Endothelial cell of umbilical vein (primary cell): ENCODE measurements at regions not wholly inside any gene's neighbourhood (a gene's known extent, or its start where the extent isn't known, plus 50 kb on each side); places are given as distances from the start of the nearest gene placed in this dataset.

Experiments
- BruUV-seq: library from RNA; stranded (reverse); fragments of 400-500 nt; replicated peaks from 2 replicates; lab custom pipeline; 2021; lab: Mats Ljungman, UMichigan
- CTCF ChIA-PET: fragments of 300-600, 350-600 bp; sonication (Branson Sonifier 250); formaldehyde crosslinking; loops from one replicate; lab custom pipeline; 2021; ENCODE audit warnings: antibody characterized with exemption, inconsistent platforms; lab: Charles Lee
- POLR2A ChIA-PET: fragments of 300-600, 350-600 bp; sonication (Branson Sonifier 250); formaldehyde crosslinking; loops from one replicate; lab custom pipeline; 2021; ENCODE audit warnings: antibody characterized with exemption, inconsistent platforms; lab: Charles Lee
- DNase-seq: peaks from one replicate; pipeline ENCODE4 v3.0.0-alpha.2; 2011; ENCODE audit warnings: low read depth, low spot score
- FAIRE-seq: peaks from 2 replicates; lab custom pipeline; 2011; peaks lifted over from hg19 to GRCh38; lab: Jason Lieb, UNC
- H2AFZ ChIP-seq: 2 replicates; pipeline ENCODE4 v1.6.0; 2012; ENCODE audit warnings: low read depth, low read length, control low read depth, inconsistent platforms
- H3K27ac ChIP-seq: 2 replicates; pipeline ENCODE4 v1.5.1; 2011; ENCODE audit warnings: low read depth, mild to moderate bottlenecking, control low read depth, low read length, moderate library complexity; ENCODE audit not compliant: insufficient read depth
- H3K27me3 ChIP-seq, 2 experiments: 2 replicates each; pipeline versions ENCODE4 v1.6.0 to v1.6.1; 2011; ENCODE audit warnings: low read length in 2 of 2, mixed read lengths in 1 of 2; ENCODE audit not compliant: control insufficient read depth in 2 of 2, insufficient read depth in 2 of 2
- H3K36me3 ChIP-seq, 2 experiments: 2 replicates in 1 of 2; 3 replicates in 1 of 2; pipeline ENCODE4 v1.5.1; 2011; ENCODE audit warnings: low read length in 2 of 2, mild to moderate bottlenecking in 1 of 2, moderate library complexity in 1 of 2; ENCODE audit not compliant: control insufficient read depth in 2 of 2, insufficient read depth in 2 of 2; ENCODE audit errors: extremely low read depth in 1 of 2
- H3K4me1 ChIP-seq: 3 replicates; pipeline ENCODE4 v1.5.1; 2011; ENCODE audit warnings: mild to moderate bottlenecking, low read length; ENCODE audit not compliant: control insufficient read depth, insufficient read depth; ENCODE audit errors: extremely low read depth
- H3K4me2 ChIP-seq: 2 replicates; pipeline ENCODE4 v1.6.1; 2011; ENCODE audit warnings: low read length, control low read depth, mixed read lengths; ENCODE audit not compliant: insufficient read depth
- H3K4me3 ChIP-seq, 3 experiments: fragments of 200-600 bp in 1 of 3; sonication (generic), shearing (Covaris generic) in 1 of 3; replicated peaks in 1 of 3; 2 replicates each; pipeline ENCODE4 v1.5.1; 2011 to 2016; ENCODE audit warnings: control low read depth in 3 of 3, low read length in 3 of 3, mild to moderate bottlenecking in 2 of 3, inconsistent platforms in 1 of 3, low read depth in 1 of 3, moderate library complexity in 1 of 3; ENCODE audit not compliant: insufficient read depth in 1 of 3
- H3K79me2 ChIP-seq: 2 replicates; pipeline ENCODE4 v1.6.0; 2012; ENCODE audit warnings: low read length, inconsistent platforms; ENCODE audit not compliant: control insufficient read depth, insufficient read depth
- H3K9ac ChIP-seq: replicated peaks from 2 replicates; pipeline ENCODE3; 2011; ENCODE audit warnings: low read length, control low read depth; ENCODE audit not compliant: insufficient read depth; ENCODE audit errors: extremely low read depth
- H3K9me1 ChIP-seq: replicated peaks from 3 replicates; pipeline ENCODE4 v1.6.0; 2011; ENCODE audit warnings: mild to moderate bottlenecking, low read length; ENCODE audit not compliant: control insufficient read depth, insufficient read depth; ENCODE audit errors: extremely low read depth
- H3K9me3 ChIP-seq: replicated peaks from 2 replicates; pipeline ENCODE4 v1.5.1; 2012; ENCODE audit warnings: low read length, inconsistent platforms; ENCODE audit not compliant: control insufficient read depth, insufficient read depth
- H4K20me1 ChIP-seq: replicated peaks from 2 replicates; pipeline ENCODE3; 2011; ENCODE audit warnings: mild to moderate bottlenecking, low read length; ENCODE audit not compliant: control insufficient read depth, insufficient read depth; ENCODE audit errors: extremely low read depth
- CTCF ChIP-seq, 2 donors: IDR thresholded peaks; 1 replicate in 1 of 2; 2 replicates in 1 of 2; pipeline ENCODE4 v1.5.1; 2011; ENCODE audit warnings: low read length in 2 of 2, mild to moderate bottlenecking in 2 of 2, moderate library complexity in 2 of 2, control low read depth in 1 of 2, inconsistent platforms in 1 of 2, low read depth in 1 of 2; ENCODE audit not compliant: insufficient read depth in 1 of 2; ENCODE audit errors: extremely low read depth in 1 of 2
- EZH2 ChIP-seq: IDR thresholded peaks from 2 replicates; pipeline ENCODE4 v1.6.1; 2012; ENCODE audit warnings: borderline replicate concordance, low read depth, mild to moderate bottlenecking, moderate library complexity, low read length, inconsistent platforms; ENCODE audit not compliant: severe bottlenecking
- FOS ChIP-seq: IDR thresholded peaks from 2 replicates; pipeline ENCODE4 v1.6.1; 2011; ENCODE audit warnings: mild to moderate bottlenecking, low read length, moderate library complexity, borderline replicate concordance; ENCODE audit not compliant: insufficient read depth
- GATA2 ChIP-seq: IDR thresholded peaks from 2 replicates; pipeline ENCODE4 v1.7.0; 2011; ENCODE audit warnings: low read depth, mild to moderate bottlenecking, moderate library complexity, mixed read lengths, low read length; ENCODE audit not compliant: insufficient read length, insufficient read depth
- JUN ChIP-seq: IDR thresholded peaks from 2 replicates; pipeline ENCODE4 v1.6.1; 2011; ENCODE audit warnings: borderline replicate concordance, low read depth; ENCODE audit not compliant: insufficient read length, insufficient read depth
- MAX ChIP-seq: IDR thresholded peaks from 2 replicates; pipeline ENCODE4 v1.6.1; 2011; ENCODE audit not compliant: insufficient read depth, insufficient read length
- MYC ChIP-seq: IDR thresholded peaks from one replicate; pipeline ENCODE4 v1.6.1; 2011; ENCODE audit warnings: mild to moderate bottlenecking, low read depth, low read length
- POLR2A ChIP-seq: IDR thresholded peaks from 2 replicates; pipeline ENCODE4 v1.6.1; 2012; ENCODE audit warnings: low read depth, mild to moderate bottlenecking, control low read depth, low read length
- POLR2AphosphoS5 ChIP-seq: IDR thresholded peaks from 2 replicates; pipeline ENCODE4 v1.6.1; 2012; ENCODE audit warnings: low read depth, mild to moderate bottlenecking, control low read depth, low read length, moderate library complexity; ENCODE audit not compliant: insufficient read depth
- dilution Hi-C: fragments of 300-500 bp; cut with MboI; formaldehyde crosslinking; loops from one replicate; pipeline ENCODE4 v1.15.0; 2019; ENCODE audit warnings: low sequenced_read_pairs; ENCODE audit not compliant: extremely low pct_ligation_motif_present
- intact Hi-C: fragments of 100-400 bp; cut with micrococcal nuclease; formaldehyde crosslinking; loops from one replicate; pipeline ENCODE4 v1.10.0; 2022

GRCh38 chr14:35174342-35174741, 52.0 kb downstream of the PRORP start:
- dilution Hi-C loops: no loop called here

More at GRCh38 chr14:35174342-35174741, 52.0 kb downstream of the PRORP start:
- Histone ChIP-seq H3K4me1 (no peaks in the 10 kb centered on the region), H2AFZ (no peak overlapping the region), H3K27ac (no peak overlapping the region), H3K4me2 (no peak overlapping the region), H3K9ac (no peak overlapping the region), H3K9me1 (peaks cover 2% of the 10 kb centered on the region), H3K9me3 (no peaks in the 10 kb centered on the region), H3K79me2 (no peaks in the 10 kb centered on the region), H3K27me3 (no peaks in the 10 kb centered on the region), H4K20me1 (no peaks in the 10 kb centered on the region), H3K36me3 (peaks cover 0 to 2% of the 10 kb centered on the region in 2 experiments), H3K4me3 (no peak overlapping the region)
- FAIRE-seq (no peak), DNase-seq (no peak)
- ChIA-PET POLR2A (no interaction called here), CTCF (no interaction called here)
- TF ChIP-seq MAX (no peak), POLR2AphosphoS5 (no peak), CTCF (IDR thresholded peaks at IDR 0.05; ENCODE audit: extremely low read depth in 1 of 2, insufficient read depth in 1 of 2, low read depth in 1 of 2, low read length in 2 of 2) (no peak), EZH2 (no peak), GATA2 (no peak), MYC (no peak), JUN (no peak), POLR2A (no peak), FOS (no peak)
- no TSS peak for BruUV-seq
- intact Hi-C loops: no loop called here
